B cell (primary cell): ENCODE measurements at regions not wholly inside any gene's neighbourhood (a gene's known extent, or its start where the extent isn't known, plus 50 kb on each side); places are given as distances from the start of the nearest gene placed in this dataset.

Source experiments
- ATAC-seq: fragments of 200-7000 bp; cut with Tn5 transposase; one replicate; pipeline ENCODE4 v1.10.0; 2021; ENCODE audit warnings: low read depth, mild to moderate bottlenecking, moderate number of reproducible peaks, moderate library complexity
- CTCF ChIA-PET: fragments of 350-600 bp; sonication (Branson Sonifier 250); formaldehyde crosslinking; loops from one replicate; lab custom pipeline; 2021; ENCODE audit warnings: antibody characterized with exemption, inconsistent platforms; lab: Charles Lee
- POLR2A ChIA-PET: fragments of 350-600 bp; sonication (Branson Sonifier 250); formaldehyde crosslinking; loops from one replicate; lab custom pipeline; 2021; ENCODE audit warnings: antibody characterized with exemption; lab: Charles Lee
- DNase-seq: peaks from one replicate; pipeline ENCODE4 v3.0.0; 2013
- H2AFZ ChIP-seq: 2 replicates; pipeline ENCODE4 v1.6.1; 2012; ENCODE audit warnings: mild to moderate bottlenecking, low read depth, low read length; ENCODE audit not compliant: insufficient read depth, poor library complexity, severe bottlenecking
- H3K27ac ChIP-seq, 2 donors: 1 replicate in 1 of 2; 2 replicates in 1 of 2; pipeline ENCODE4 v1.5.1; 2012 to 2013; ENCODE audit warnings: low read length in 2 of 2, mild to moderate bottlenecking in 2 of 2, moderate library complexity in 1 of 2
- H3K27me3 ChIP-seq, 4 experiments: fragments of 200-600 bp in 1 of 4; sonication (generic) in 1 of 4; replicated peaks in 1 of 4; 1 replicate in 2 of 4; 2 replicates in 2 of 4; pipeline versions ENCODE4 v1.6.1 to v1.7.0; 2013 to 2016; ENCODE audit warnings: low read length in 3 of 4, mild to moderate bottlenecking in 2 of 4, mixed read lengths in 1 of 4, moderate library complexity in 1 of 4; ENCODE audit not compliant: insufficient read depth in 4 of 4, control insufficient read depth in 3 of 4; ENCODE audit errors: control extremely low read depth in 1 of 4
- H3K36me3 ChIP-seq, 2 experiments: replicated peaks in 1 of 2; 1 replicate in 1 of 2; 2 replicates in 1 of 2; pipeline versions ENCODE4 v1.6.1 to v1.7.1; 2013; ENCODE audit warnings: low read length in 1 of 2; ENCODE audit not compliant: insufficient read depth in 2 of 2, control insufficient read depth in 1 of 2; ENCODE audit errors: control extremely low read depth in 1 of 2, extremely low read depth in 1 of 2
- H3K4me1 ChIP-seq, 2 donors: fragments of 200-600 bp in 1 of 2; sonication (generic) in 1 of 2; 1 replicate in 1 of 2; 2 replicates in 1 of 2; pipeline versions ENCODE4 v1.5.1 to v1.6.1; 2013 to 2017; ENCODE audit warnings: low read length in 2 of 2; ENCODE audit not compliant: control insufficient read depth in 2 of 2, insufficient read depth in 2 of 2
- H3K4me2 ChIP-seq: replicated peaks from 2 replicates; pipeline ENCODE3; 2012; ENCODE audit warnings: mild to moderate bottlenecking, low read depth, low read length; ENCODE audit not compliant: poor library complexity, severe bottlenecking
- H3K4me3 ChIP-seq, 5 experiments: fragments of 200-600 bp in 1 of 5; sonication (generic) in 1 of 5; 1 replicate in 3 of 5; 2 replicates in 2 of 5; pipeline versions ENCODE4 v1.5.1 to v1.7.0; 2011 to 2016; ENCODE audit warnings: low read length in 4 of 5, mild to moderate bottlenecking in 4 of 5, low read depth in 2 of 5, control low read depth in 1 of 5, moderate library complexity in 1 of 5; ENCODE audit not compliant: insufficient read depth in 1 of 5; ENCODE audit errors: control extremely low read depth in 1 of 5, extremely low read depth in 1 of 5
- H3K79me2 ChIP-seq: fragments of 200-600 bp; sonication (generic); one replicate; pipeline ENCODE4 v1.6.0; 2016; ENCODE audit warnings: low read length; ENCODE audit not compliant: control insufficient read depth, insufficient read depth
- H3K9ac ChIP-seq: fragments of 200-600 bp; sonication (generic); 2 replicates; pipeline ENCODE4 v1.6.1; 2017; ENCODE audit warnings: mild to moderate bottlenecking, low read length, moderate library complexity
- H3K9me3 ChIP-seq, 3 donors: one replicate each; pipeline versions ENCODE4 v1.6.1 to v1.7.1; 2013; ENCODE audit warnings: low read length in 2 of 3; ENCODE audit not compliant: control insufficient read depth in 2 of 3, insufficient read depth in 1 of 3; ENCODE audit errors: control extremely low read depth in 1 of 3
- H4K20me1 ChIP-seq: 2 replicates; pipeline ENCODE4 v1.6.0; 2012; ENCODE audit warnings: mild to moderate bottlenecking, low read length; ENCODE audit not compliant: insufficient read depth, control insufficient read depth, poor library complexity, severe bottlenecking
- H3K27ac Mint-ChIP-seq: one replicate; pipeline ENCODE4 v1.8.0; 2021; ENCODE audit warnings: mixed read lengths
- H3K27me3 Mint-ChIP-seq: one replicate; pipeline ENCODE4 v1.8.0; 2021; ENCODE audit warnings: mixed read lengths
- H3K4me1 Mint-ChIP-seq: one replicate; pipeline ENCODE4 v1.8.0; 2021; ENCODE audit warnings: mixed read lengths
- H3K4me3 Mint-ChIP-seq: one replicate; pipeline ENCODE4 v1.8.0; 2021; ENCODE audit warnings: mixed read lengths
- H3K9me3 Mint-ChIP-seq: one replicate; pipeline ENCODE4 v1.8.0; 2022; ENCODE audit warnings: mixed read lengths; ENCODE audit not compliant: insufficient read depth
- CTCF ChIP-seq: fragments of 200-600 bp; IDR thresholded peaks from one replicate; pipeline ENCODE4 v1.8.0; 2022; ENCODE audit warnings: antibody characterized with exemption, mild to moderate bottlenecking
- EZH2 ChIP-seq: IDR thresholded peaks from 2 replicates; pipeline ENCODE4 v1.6.1; 2012; ENCODE audit warnings: borderline replicate concordance, low read depth, mild to moderate bottlenecking, moderate library complexity, low read length; ENCODE audit not compliant: insufficient read depth, poor library complexity, severe bottlenecking
- WGBS: methylation state at CpG from one replicate; pipeline ENCODE4 v1.1.5; 2013; ENCODE audit warnings: missing lambda C conversion rate; ENCODE audit not compliant: insufficient coverage; 5-methylcytosine and 5-hydroxymethylcytosine counted together
- intact Hi-C: fragments of 100-400 bp; cut with micrococcal nuclease; formaldehyde crosslinking; loops from one replicate; pipeline ENCODE4 v1.10.0; 2022

GRCh38 chr6:84360039-84360438 is 132.6 kb upstream of the CEP162 start:
- ATAC-seq (no peak), DNase-seq (no peak)
- Mint-ChIP-seq H3K27ac (no peak overlapping the region), H3K4me1 (no peaks in the 10 kb centered on the region), H3K4me3 (no peak overlapping the region), H3K27me3 (no peaks in the 10 kb centered on the region), H3K9me3 (peaks cover 2% of the 10 kb centered on the region)
- Histone ChIP-seq H3K4me1 (no peaks in the 10 kb centered on the region), H3K9ac (no peak overlapping the region), H2AFZ (no peak overlapping the region), H3K27me3 (no peaks in the 10 kb centered on the region), H3K27ac (no peak overlapping the region), H3K79me2 (no peaks in the 10 kb centered on the region), H3K9me3 (no peaks in the 10 kb centered on the region), H3K4me3 (no peak overlapping the region), H4K20me1 (no peaks in the 10 kb centered on the region), H3K36me3 (no peaks in the 10 kb centered on the region), H3K4me2 (no peak overlapping the region)
- intact Hi-C loops: no loop called here
- whole genome bisulfite sequencing: no CpG with 5 or more reads among the region's 5 CpGs
- ChIA-PET POLR2A (no interaction called here), CTCF (no interaction called here)
- TF ChIP-seq EZH2 (no peak), CTCF (no peak)

- no peak for ATAC-seq
Measured at GRCh38 chr6:84358581-84358980, 131.1 kb upstream of the CEP162 start.

More at GRCh38 chr6:84358581-84358980, 131.1 kb upstream of the CEP162 start:
- Histone ChIP-seq H3K9ac (no peak overlapping the region), H3K36me3 (no peaks in the 10 kb centered on the region), H3K27me3 (no peaks in the 10 kb centered on the region), H3K27ac (no peak overlapping the region), H3K4me2 (no peak overlapping the region), H4K20me1 (no peaks in the 10 kb centered on the region), H3K79me2 (no peaks in the 10 kb centered on the region), H3K4me1 (no peaks in the 10 kb centered on the region), H3K4me3 (no peak overlapping the region), H2AFZ (no peak overlapping the region), H3K9me3 (no peaks in the 10 kb centered on the region)
- H3K9me3 Mint-ChIP-seq: peaks cover 2% of the 10 kb centered on the region
- POLR2A ChIA-PET: no interaction called here
- no peaks in the 10 kb centered on the region for H3K27me3 Mint-ChIP-seq
- CTCF ChIA-PET: no interaction called here
- TF ChIP-seq EZH2 (no peak), CTCF (no peak)
- H3K4me1 Mint-ChIP-seq: no peaks in the 10 kb centered on the region
- intact Hi-C loops: no loop called here
- DNase-seq: no peak
- no peak overlapping the region for H3K27ac Mint-ChIP-seq
- H3K4me3 Mint-ChIP-seq: no peak overlapping the region
- WGBS: no CpG with 5 or more reads among the region's 3 CpGs
